ENCODE measurements at regions not wholly inside any gene's neighbourhood (a gene's known extent, or its start where the extent isn't known, plus 50 kb on each side); places are given as distances from the start of the nearest gene placed in this dataset.
"Not testable (repeated sequence)": the region's sequence is repeated elsewhere in the genome, so short reads cannot be mapped to it uniquely, and the experiment has no call there.

DNA sequence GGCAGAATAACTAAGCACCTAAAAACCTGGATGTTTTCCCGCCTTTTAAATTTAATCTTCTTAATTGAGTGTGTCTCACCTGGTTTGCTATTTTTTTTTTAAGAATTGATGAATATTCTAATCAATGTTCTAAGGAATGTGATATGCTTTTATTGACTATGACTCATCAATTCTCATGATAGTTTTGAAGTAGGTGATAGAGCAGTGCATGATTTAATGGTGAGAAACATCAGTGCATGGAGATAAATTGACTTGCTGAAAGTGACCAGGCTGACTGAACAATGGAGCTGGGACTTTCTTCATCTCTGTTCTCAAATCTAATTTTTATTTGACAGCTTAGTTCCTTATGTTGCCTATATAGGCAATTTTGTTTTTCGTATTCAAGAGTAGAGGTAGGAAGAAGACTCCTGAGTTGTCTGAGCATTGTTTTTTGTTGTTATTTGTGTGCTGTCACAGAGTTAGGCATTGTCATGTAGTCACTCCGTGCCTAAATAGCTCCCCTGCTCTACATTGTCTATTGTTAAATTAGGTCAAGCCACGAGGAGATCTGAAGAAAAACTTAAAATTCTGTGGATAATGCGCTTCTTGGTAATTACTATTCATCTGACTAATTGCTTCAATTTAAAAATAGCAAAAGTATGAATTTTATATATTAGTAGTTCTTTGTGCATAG, 59.0 kb upstream of the NUTM2F start:
- DNase-seq (ENCODE audit: low read depth); H3K4me3 ChIP-seq (ENCODE audit: low read depth, low read length): not testable (repeated sequence)

GRCh38 chr9:94388011-94388406, 59.6 kb upstream of the NUTM2F start:
- not testable (repeated sequence) for DNase-seq (ENCODE audit: low read depth); H3K4me3 ChIP-seq (ENCODE audit: low read depth, low read length)

- DNase-seq (ENCODE audit: low read depth); H3K4me3 ChIP-seq (ENCODE audit: low read depth, low read length): not testable (repeated sequence)
Measured at GRCh38 chr9:94390425-94391098, 62.1 kb upstream of the NUTM2F start.

DNA sequence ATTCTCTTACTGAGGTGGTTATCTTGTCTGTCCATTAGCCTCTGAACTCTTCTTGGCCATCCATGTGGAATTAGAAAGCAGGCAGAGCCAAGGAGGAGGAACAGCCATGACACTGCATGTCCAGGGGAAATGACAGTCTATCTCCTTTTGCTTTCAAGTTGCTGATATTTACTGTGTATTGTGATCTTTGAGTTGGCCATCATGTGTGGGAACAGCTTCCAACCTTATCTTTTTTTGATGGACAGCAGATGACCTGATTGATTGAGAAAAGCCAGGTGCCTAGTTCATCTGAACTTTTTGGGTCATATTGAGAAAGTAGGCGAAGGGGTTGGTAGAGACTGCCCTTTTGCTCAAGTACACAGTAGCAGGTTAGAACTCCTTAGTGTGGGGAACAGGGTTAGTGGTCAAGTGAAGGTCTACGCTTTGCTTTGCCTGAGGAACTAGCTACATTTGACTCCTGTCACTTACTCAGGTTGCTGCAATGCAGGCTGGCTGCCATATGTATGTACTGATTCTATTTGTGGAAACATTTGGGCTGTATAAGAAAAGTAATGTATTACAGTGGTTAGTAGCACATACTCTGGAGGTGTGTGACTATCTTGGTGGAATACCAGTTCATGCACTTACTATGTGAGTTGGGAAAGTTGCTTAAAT, 64.7 kb upstream of the NUTM2F start:
- not testable (repeated sequence) for H3K4me3 ChIP-seq (ENCODE audit: low read depth, low read length); DNase-seq (ENCODE audit: low read depth)

- DNase-seq (ENCODE audit: low read depth); H3K4me3 ChIP-seq (ENCODE audit: low read depth, low read length): not testable (repeated sequence)
Measured at GRCh38 chr9:94397766-94398379, 69.4 kb upstream of the NUTM2F start.

- DNase-seq (ENCODE audit: low read depth); H3K4me3 ChIP-seq (ENCODE audit: low read depth, low read length): not testable (repeated sequence)
Measured at GRCh38 chr9:94400461-94400860, 72.0 kb upstream of the NUTM2F start.

GRCh38 chr9:94402795-94403194, 74.4 kb upstream of the NUTM2F start:
- DNase-seq (ENCODE audit: low read depth), result not testable (repeated sequence)

DNA sequence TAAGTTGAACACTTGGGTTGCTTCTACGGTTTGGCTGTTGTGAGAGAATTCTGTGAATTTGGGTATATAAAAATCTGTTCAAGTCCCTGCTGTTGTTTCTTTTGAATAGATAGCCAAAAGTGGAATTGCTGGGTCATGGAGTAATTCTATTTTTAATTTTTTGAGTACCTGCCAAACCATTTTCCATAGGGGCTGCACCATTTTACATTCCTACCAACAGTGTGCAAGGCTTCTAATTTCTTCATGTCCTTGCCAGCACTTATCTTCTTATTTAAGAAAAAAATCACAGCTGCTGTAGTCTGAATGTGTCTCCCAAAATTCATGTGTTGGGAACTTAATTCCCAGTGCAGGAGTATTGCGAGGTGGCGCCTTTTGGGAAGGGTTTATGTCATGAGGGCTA, 75.1 kb upstream of the NUTM2F start:
- not testable (repeated sequence) for DNase-seq (ENCODE audit: low read depth); H3K4me3 ChIP-seq (ENCODE audit: low read depth, low read length)

More at GRCh38 chr9:94402795-94403194, 74.4 kb upstream of the NUTM2F start:
- H3K4me3 ChIP-seq (ENCODE audit: low read depth, low read length), result not testable (repeated sequence)

DNA sequence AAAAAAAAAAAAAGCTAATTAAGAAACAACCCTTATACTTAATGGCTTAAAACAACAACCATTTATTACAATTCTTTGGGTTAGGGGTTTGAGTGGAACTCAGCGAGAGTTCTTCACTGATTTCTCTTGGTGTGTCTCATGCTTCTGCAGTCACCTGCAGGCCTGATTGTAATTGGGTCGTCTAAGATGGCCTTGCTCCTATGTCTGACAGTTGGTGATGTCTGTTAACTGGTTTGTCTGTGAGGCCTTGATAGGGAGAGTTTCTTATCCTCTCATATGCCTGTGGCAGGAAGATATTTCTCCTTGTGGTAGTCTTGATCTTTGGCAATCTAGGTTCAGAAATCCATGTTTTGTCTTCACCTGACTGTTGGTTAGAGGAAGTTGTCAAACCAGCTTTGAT, 85.2 kb upstream of the NUTM2F start:
- DNase-seq (ENCODE audit: low read depth); H3K4me3 ChIP-seq (ENCODE audit: low read depth, low read length): not testable (repeated sequence)

GRCh38 chr9:94415111-94415510, 86.7 kb upstream of the NUTM2F start:
- not testable (repeated sequence) for DNase-seq (ENCODE audit: low read depth); H3K4me3 ChIP-seq (ENCODE audit: low read depth, low read length)

DNA sequence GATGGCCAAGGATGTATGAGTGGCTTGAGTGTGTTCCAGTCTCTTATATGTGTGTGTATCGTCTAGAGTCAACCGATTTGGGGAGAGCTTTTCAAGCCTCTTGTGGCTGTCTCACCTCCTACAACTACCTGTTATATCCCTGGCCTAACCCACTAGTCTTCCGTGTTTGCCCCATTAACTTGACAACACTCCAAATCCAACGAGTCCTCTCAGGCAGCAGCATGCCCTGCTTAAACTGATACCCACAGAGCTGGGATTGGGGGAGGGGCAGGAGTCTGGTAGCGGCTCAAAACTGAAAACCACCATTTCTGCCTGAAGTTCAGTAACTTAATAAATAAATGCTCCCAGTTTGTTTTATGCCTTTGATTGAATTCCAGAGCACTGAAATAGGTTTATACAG, 91.7 kb upstream of the NUTM2F start:
- H3K4me3 ChIP-seq (ENCODE audit: low read depth, low read length); DNase-seq (ENCODE audit: low read depth): not testable (repeated sequence)

DNA sequence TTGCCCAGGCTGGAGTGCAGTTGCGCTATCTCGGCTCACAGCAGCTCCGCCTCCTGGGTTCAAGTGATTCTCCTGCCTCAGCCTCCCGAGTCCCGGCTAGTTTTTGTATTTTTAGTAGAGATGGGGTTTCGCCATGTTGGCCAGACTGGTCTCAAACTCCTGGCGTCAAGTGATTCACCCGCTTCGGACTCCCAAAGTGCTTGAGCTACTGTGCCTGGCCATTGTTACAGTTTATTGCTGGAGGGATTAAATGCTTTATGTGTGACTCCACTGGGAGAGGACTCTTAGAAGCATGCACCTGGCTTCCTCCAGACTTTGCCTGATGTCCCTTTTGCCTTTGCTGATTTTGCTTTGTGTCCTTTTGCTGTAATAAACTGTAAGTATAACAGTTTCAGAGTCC, 93.5 kb upstream of the NUTM2F start:
- not testable (repeated sequence) for DNase-seq (ENCODE audit: low read depth)

GRCh38 chr9:94425312-94425711, 96.9 kb upstream of the NUTM2F start:
- not testable (repeated sequence) for DNase-seq (ENCODE audit: low read depth)

More for the DNA sequence above, 93.5 kb upstream of the NUTM2F start:
- not testable (repeated sequence) for H3K4me3 ChIP-seq (ENCODE audit: low read depth, low read length)

DNA sequence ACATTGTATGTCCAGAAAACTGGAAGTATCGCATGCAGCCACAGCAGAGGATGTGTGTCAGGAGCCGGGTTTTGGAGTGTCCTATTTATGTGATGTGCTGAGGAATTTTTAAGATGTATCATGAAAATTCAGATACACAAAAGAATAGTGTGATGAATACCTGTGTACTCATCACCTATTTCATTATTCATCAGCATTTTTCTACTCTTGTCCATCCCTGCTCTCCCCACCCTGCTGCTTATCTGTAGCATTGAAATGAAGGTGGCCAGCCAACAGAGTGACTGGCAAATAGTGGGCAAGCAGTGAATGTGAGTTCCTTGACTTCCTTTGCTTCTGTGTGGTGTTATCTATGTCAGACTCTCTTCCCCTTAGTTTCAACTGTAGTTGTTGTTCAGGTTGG, 108.7 kb upstream of the NUTM2F start:
- not testable (repeated sequence) for H3K4me3 ChIP-seq (ENCODE audit: low read depth, low read length); DNase-seq (ENCODE audit: low read depth)

More at GRCh38 chr9:94425312-94425711, 96.9 kb upstream of the NUTM2F start:
- H3K4me3 ChIP-seq (ENCODE audit: low read depth, low read length), result not testable (repeated sequence)

GRCh38 chr9:94438336-94438735, 109.9 kb upstream of the NUTM2F start:
- not testable (repeated sequence) for H3K4me3 ChIP-seq (ENCODE audit: low read depth, low read length); DNase-seq (ENCODE audit: low read depth)

DNA sequence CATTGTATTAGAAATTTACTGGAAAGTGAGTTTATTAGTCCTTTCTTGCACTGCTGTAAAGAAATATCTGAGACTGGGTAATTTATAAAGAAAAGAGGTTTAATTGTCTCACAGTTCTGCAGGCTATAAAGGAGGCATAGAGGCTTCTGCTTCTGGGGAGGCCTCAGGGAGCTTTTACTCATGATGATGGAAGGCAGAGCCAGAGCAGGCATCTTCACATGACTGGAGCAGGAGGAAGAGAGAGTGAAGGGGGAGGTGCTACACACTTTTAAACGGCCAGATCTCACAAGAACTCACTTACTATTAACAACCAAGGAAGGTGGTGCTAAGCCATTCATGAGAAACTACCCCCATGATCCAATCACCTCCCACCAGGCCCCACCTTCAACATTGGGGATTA, 112.7 kb upstream of the NUTM2F start:
- not testable (repeated sequence) for DNase-seq (ENCODE audit: low read depth); H3K4me3 ChIP-seq (ENCODE audit: low read depth, low read length)

Data from epithelial cell of proximal tubule (primary cell).